H1 (cell line): ENCODE measurements at regions not wholly inside any gene's neighbourhood (a gene's known extent, or its start where the extent isn't known, plus 50 kb on each side); places are given as distances from the start of the nearest gene placed in this dataset.

Experiments used
- EGR1 ChIP-seq: IDR thresholded peaks from 2 replicates; pipeline ENCODE4 v1.6.1; 2011; ENCODE audit warnings: low read depth, low read length, borderline replicate concordance
- EP300 ChIP-seq, 2 experiments: IDR thresholded peaks; 1 replicate in 1 of 2; 2 replicates in 1 of 2; pipeline ENCODE4 v1.6.1; 2011 to 2012; ENCODE audit warnings: low read depth in 2 of 2, low read length in 2 of 2, mild to moderate bottlenecking in 2 of 2, borderline replicate concordance in 1 of 2, inconsistent platforms in 1 of 2, moderate library complexity in 1 of 2
- GTF2F1 ChIP-seq: IDR thresholded peaks from 2 replicates; pipeline ENCODE4 v1.6.1; 2012; ENCODE audit warnings: low read depth, low read length, improper control_type of control experiment, borderline replicate concordance
- KDM1A ChIP-seq: fragments of 200-600, 300-600 bp; sonication (generic); IDR thresholded peaks from 2 replicates; pipeline ENCODE4 v1.7.1; 2016; ENCODE audit warnings: mild to moderate bottlenecking, low read length, borderline replicate concordance
- MAFK ChIP-seq: IDR thresholded peaks from 2 replicates; pipeline ENCODE4 v1.6.1; 2012; ENCODE audit warnings: low read depth, mild to moderate bottlenecking, improper control_type of control experiment, low read length
- POLR2AphosphoS5 ChIP-seq: IDR thresholded peaks from 2 replicates; pipeline ENCODE4 v1.6.1; 2011; ENCODE audit warnings: low read depth, low read length
- RXRA ChIP-seq: IDR thresholded peaks from 2 replicates; pipeline ENCODE4 v1.6.1; 2011; ENCODE audit warnings: low read depth, mild to moderate bottlenecking, low read length, moderate library complexity; ENCODE audit not compliant: insufficient read depth
- SP1 ChIP-seq: IDR thresholded peaks from 2 replicates; pipeline ENCODE4 v1.6.1; 2011; ENCODE audit warnings: low read depth, low read length
- TAF1 ChIP-seq: IDR thresholded peaks from 2 replicates; pipeline ENCODE4 v1.6.1; 2011; ENCODE audit warnings: mild to moderate bottlenecking, low read depth, low read length
- YY1 ChIP-seq: IDR thresholded peaks from 2 replicates; pipeline ENCODE4 v1.6.1; 2011; ENCODE audit warnings: low read depth, mild to moderate bottlenecking, low read length
- TF ChIP-seq, protein P1 (sequence below), 3 experiments: IDR thresholded peaks; 1 replicate in 2 of 3; 2 replicates in 1 of 3; pipeline versions ENCODE4 v1.5.1 to v1.6.1; 2011; ENCODE audit warnings: low read length in 3 of 3, mild to moderate bottlenecking in 3 of 3, inconsistent platforms in 2 of 3, low read depth in 1 of 3, moderate library complexity in 1 of 3; ENCODE audit not compliant: insufficient read depth in 1 of 3; ENCODE audit errors: control extremely low read depth in 1 of 3
- TF ChIP-seq, protein P2 (sequence below): IDR thresholded peaks from 2 replicates; pipeline ENCODE4 v1.6.1; 2012; ENCODE audit warnings: low read length, inconsistent platforms

DNA sequence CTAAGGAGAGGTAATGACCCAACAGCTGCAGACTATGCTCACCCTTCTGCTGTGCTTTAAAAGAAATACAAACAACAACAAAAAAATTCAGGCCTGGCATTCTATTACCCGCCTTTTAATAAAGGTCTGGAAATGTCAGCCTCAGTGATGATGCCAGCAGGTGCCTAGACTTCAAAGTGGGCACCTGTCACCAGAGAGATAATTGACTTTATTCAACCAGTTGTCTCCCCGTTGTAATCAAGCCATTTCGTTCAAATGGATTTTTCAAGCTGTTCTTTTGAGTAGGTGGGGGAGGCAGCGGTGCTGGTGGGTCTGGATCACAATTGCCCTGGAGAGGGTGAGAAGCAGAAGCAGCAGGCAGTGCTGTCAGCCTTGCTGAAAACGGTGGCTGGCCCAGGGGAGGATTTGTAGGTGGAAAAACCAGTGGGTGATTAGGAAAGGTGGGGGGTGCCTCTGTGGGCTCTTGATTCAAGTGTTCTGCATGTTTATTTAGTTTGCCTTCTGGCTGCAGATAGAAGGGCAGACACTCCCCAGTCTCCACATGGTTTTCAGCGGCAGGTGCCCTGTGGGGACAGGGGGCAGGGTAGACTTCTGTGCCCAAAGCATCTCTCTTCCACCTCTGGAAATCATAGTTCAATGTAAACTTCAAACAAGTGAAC, 300.2 kb upstream of the SLCO3A1 start:
- TF ChIP-seq, protein P1, sequence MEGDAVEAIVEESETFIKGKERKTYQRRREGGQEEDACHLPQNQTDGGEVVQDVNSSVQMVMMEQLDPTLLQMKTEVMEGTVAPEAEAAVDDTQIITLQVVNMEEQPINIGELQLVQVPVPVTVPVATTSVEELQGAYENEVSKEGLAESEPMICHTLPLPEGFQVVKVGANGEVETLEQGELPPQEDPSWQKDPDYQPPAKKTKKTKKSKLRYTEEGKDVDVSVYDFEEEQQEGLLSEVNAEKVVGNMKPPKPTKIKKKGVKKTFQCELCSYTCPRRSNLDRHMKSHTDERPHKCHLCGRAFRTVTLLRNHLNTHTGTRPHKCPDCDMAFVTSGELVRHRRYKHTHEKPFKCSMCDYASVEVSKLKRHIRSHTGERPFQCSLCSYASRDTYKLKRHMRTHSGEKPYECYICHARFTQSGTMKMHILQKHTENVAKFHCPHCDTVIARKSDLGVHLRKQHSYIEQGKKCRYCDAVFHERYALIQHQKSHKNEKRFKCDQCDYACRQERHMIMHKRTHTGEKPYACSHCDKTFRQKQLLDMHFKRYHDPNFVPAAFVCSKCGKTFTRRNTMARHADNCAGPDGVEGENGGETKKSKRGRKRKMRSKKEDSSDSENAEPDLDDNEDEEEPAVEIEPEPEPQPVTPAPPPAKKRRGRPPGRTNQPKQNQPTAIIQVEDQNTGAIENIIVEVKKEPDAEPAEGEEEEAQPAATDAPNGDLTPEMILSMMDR (IDR thresholded peaks at IDR 0.05; ENCODE audit: control extremely low read depth in 1 of 3, insufficient read depth in 1 of 3, low read depth in 1 of 3, low read length in 3 of 3) = no peak
- TF ChIP-seq KDM1A (no peak), GTF2F1 (no peak), EGR1 (no peak), MAFK (no peak), RXRA (no peak), SP1 (no peak), YY1 (no peak), EP300 (IDR thresholded peaks at IDR 0.05; ENCODE audit: borderline replicate concordance in 1 of 2, low read depth in 2 of 2, low read length in 2 of 2) (no peak), POLR2AphosphoS5 (no peak), TAF1 (no peak)
- TF ChIP-seq, protein P2, sequence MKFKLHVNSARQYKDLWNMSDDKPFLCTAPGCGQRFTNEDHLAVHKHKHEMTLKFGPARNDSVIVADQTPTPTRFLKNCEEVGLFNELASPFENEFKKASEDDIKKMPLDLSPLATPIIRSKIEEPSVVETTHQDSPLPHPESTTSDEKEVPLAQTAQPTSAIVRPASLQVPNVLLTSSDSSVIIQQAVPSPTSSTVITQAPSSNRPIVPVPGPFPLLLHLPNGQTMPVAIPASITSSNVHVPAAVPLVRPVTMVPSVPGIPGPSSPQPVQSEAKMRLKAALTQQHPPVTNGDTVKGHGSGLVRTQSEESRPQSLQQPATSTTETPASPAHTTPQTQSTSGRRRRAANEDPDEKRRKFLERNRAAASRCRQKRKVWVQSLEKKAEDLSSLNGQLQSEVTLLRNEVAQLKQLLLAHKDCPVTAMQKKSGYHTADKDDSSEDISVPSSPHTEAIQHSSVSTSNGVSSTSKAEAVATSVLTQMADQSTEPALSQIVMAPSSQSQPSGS = no peak
